K562 (cell line): ENCODE measurements at regions not wholly inside any gene's neighbourhood (a gene's known extent, or its start where the extent isn't known, plus 50 kb on each side); places are given as distances from the start of the nearest gene placed in this dataset.

Experiments
- ATAC-seq: fragments of 200-7000 bp; cut with Tn5 transposase; 3 replicates; pipeline ENCODE4 v1.9.1; 2020; ENCODE audit warnings: moderate library complexity
- BruUV-seq: library from RNA; stranded (reverse); fragments of 400-500 nt; replicated peaks from 2 replicates; lab custom pipeline; 2021; lab: Mats Ljungman, UMichigan
- CTCF ChIA-PET: fragments of 300-600 bp; formaldehyde crosslinking; extraction: SDS; loops from one replicate; lab custom pipeline; 2021; ENCODE audit warnings: low intra/inter-chr PET ratio; lab: Yijun Ruan, JAX
- POLR2A ChIA-PET: fragments of 300-600, 350-650 bp; sonication (Branson Sonifier 250); formaldehyde crosslinking; extraction: SDS; loops from one replicate; lab custom pipeline; 2021; ENCODE audit warnings: antibody characterized with exemption, inconsistent platforms; lab: Yijun Ruan, JAX
- DNase-seq, 4 experiments: peaks; one replicate each; pipeline versions ENCODE4 v3.0.0 to v3.0.0-alpha.2; 2011 to 2018; ENCODE audit warnings: low spot score in 3 of 4, mixed read lengths in 3 of 4; ENCODE audit errors: extremely low read depth in 1 of 4
- FAIRE-seq: peaks from 2 replicates; lab custom pipeline; 2011; peaks lifted over from hg19 to GRCh38; lab: Jason Lieb, UNC
- H2AFZ ChIP-seq: 2 replicates; pipeline ENCODE4 v1.6.0; 2011; ENCODE audit warnings: low read depth, low read length, control low read depth, inconsistent platforms
- H3K27ac ChIP-seq: fragments of 200-600 bp; 3 replicates; pipeline ENCODE4 v1.8.0; 2011; ENCODE audit warnings: low read depth, mild to moderate bottlenecking, control low read depth, inconsistent platforms, low read length, moderate library complexity, mixed read lengths; ENCODE audit errors: extremely low read depth
- H3K27me3 ChIP-seq, 2 experiments: fragments of 300-600 bp in 1 of 2; 2 replicates in 1 of 2; 3 replicates in 1 of 2; pipeline versions ENCODE4 v1.6.0 to v1.8.0; 2011; ENCODE audit warnings: inconsistent platforms in 2 of 2, low read length in 2 of 2, mild to moderate bottlenecking in 1 of 2, mixed read lengths in 1 of 2, moderate library complexity in 1 of 2; ENCODE audit not compliant: control insufficient read depth in 2 of 2, insufficient read depth in 2 of 2
- H3K36me3 ChIP-seq: fragments of 300-600 bp; 3 replicates; pipeline ENCODE4 v1.8.0; 2011; ENCODE audit warnings: mild to moderate bottlenecking, low read length, inconsistent platforms; ENCODE audit not compliant: control insufficient read depth, insufficient read depth
- H3K4me1 ChIP-seq, 2 experiments: fragments of 200-600 bp in 1 of 2; replicated peaks in 1 of 2; 2 replicates in 1 of 2; 3 replicates in 1 of 2; pipeline versions ENCODE4 v1.5.1 to v1.8.0; 2011; ENCODE audit warnings: inconsistent platforms in 2 of 2, low read length in 2 of 2, mild to moderate bottlenecking in 1 of 2, mixed read lengths in 1 of 2, moderate library complexity in 1 of 2; ENCODE audit not compliant: control insufficient read depth in 2 of 2, insufficient read depth in 2 of 2
- H3K4me2 ChIP-seq: 2 replicates; pipeline ENCODE4 v1.6.1; 2011; ENCODE audit warnings: low read length, control low read depth, inconsistent platforms, mixed read lengths; ENCODE audit not compliant: insufficient read depth
- H3K4me3 ChIP-seq: fragments of 200-600 bp; sonication (generic), shearing (Covaris generic); 2 replicates; pipeline ENCODE4 v1.5.1; 2016; ENCODE audit warnings: control low read depth, inconsistent platforms
- H3K79me2 ChIP-seq: fragments of 200-600 bp; 3 replicates; pipeline ENCODE4 v1.8.0; 2011; ENCODE audit warnings: low read length, inconsistent platforms; ENCODE audit not compliant: control insufficient read depth, insufficient read depth
- H3K9ac ChIP-seq, 2 experiments: 2 replicates each; pipeline versions ENCODE4 v1.6.0 to v1.6.1; 2011; ENCODE audit warnings: low read depth in 2 of 2, low read length in 2 of 2, control low read depth in 1 of 2, inconsistent platforms in 1 of 2, mild to moderate bottlenecking in 1 of 2, mixed read lengths in 1 of 2; ENCODE audit not compliant: insufficient read depth in 1 of 2
- H3K9me1 ChIP-seq: one replicate; pipeline ENCODE4 v1.6.0; 2011; ENCODE audit warnings: inconsistent platforms, mild to moderate bottlenecking, low read length, moderate library complexity; ENCODE audit not compliant: control insufficient read depth, insufficient read depth
- H3K9me3 ChIP-seq: replicated peaks from 2 replicates; pipeline ENCODE4 v1.5.1; 2011; ENCODE audit warnings: low read depth, low read length, inconsistent platforms; ENCODE audit not compliant: control insufficient read depth, insufficient read depth
- H4K20me1 ChIP-seq: replicated peaks from 2 replicates; pipeline ENCODE4 v1.6.1; 2011; ENCODE audit warnings: low read length, inconsistent platforms, mixed read lengths; ENCODE audit not compliant: control insufficient read depth, insufficient read depth
- AFF1 ChIP-seq, 2 experiments: fragments of 450-650 bp; IDR thresholded peaks; 2 replicates each; pipeline ENCODE4 v1.6.1; 2018; ENCODE audit warnings: mild to moderate bottlenecking in 2 of 2, low read depth in 1 of 2; ENCODE audit not compliant: partially characterized antibody in 2 of 2
- CSDE1 ChIP-seq, 2 experiments: fragments of 450-650 bp; IDR thresholded peaks; 2 replicates each; pipeline ENCODE4 v1.6.1; 2016; ENCODE audit warnings: mild to moderate bottlenecking in 1 of 2
- MEIS2 ChIP-seq: fragments of 450-650 bp; IDR thresholded peaks from 2 replicates; pipeline ENCODE4 v1.6.1; 2014; ENCODE audit warnings: mild to moderate bottlenecking; ENCODE audit not compliant: partially characterized antibody
- MYBL2 ChIP-seq, 2 experiments: fragments of 450-650 bp in 1 of 2; sonication (generic) in 1 of 2; formaldehyde crosslinking in 1 of 2; IDR thresholded peaks; 2 replicates each; pipeline versions ENCODE4 v1.6.1 to v1.8.1; 2017 to 2022; ENCODE audit warnings: borderline replicate concordance in 1 of 2, inconsistent platforms in 1 of 2, low read depth in 1 of 2, mild to moderate bottlenecking in 1 of 2, missing genetic modification reagents in 1 of 2, moderate library complexity in 1 of 2
- SRSF9 ChIP-seq: fragments of 200-400 bp; formaldehyde crosslinking; IDR thresholded peaks from 2 replicates; pipeline ENCODE4 v1.6.1; 2017; ENCODE audit warnings: low read depth, low read length, borderline replicate concordance
- TAF15 ChIP-seq: fragments of 200-400 bp; formaldehyde crosslinking; IDR thresholded peaks from 2 replicates; pipeline ENCODE4 v1.6.1; 2017; ENCODE audit warnings: mild to moderate bottlenecking, low read depth, low read length, moderate library complexity
- TBL1XR1 ChIP-seq, 2 experiments: IDR thresholded peaks; 2 replicates each; pipeline ENCODE4 v1.6.1; 2012; ENCODE audit warnings: improper control_type of control experiment in 2 of 2, low read length in 2 of 2, mild to moderate bottlenecking in 1 of 2
- TFE3 ChIP-seq: fragments of 450-650 bp; formaldehyde crosslinking; IDR thresholded peaks from 2 replicates; pipeline ENCODE4 v1.4.0; 2020; ENCODE audit warnings: mild to moderate bottlenecking, mixed read lengths
- ZBTB2 ChIP-seq: fragments of 450-650 bp; IDR thresholded peaks from 2 replicates; pipeline ENCODE4 v1.6.1; 2016; ENCODE audit warnings: antibody characterized with exemption
- ZNF184 ChIP-seq: sonication (generic); formaldehyde crosslinking; IDR thresholded peaks from 2 replicates; pipeline ENCODE4 v1.5.0; 2020; ENCODE audit warnings: missing genetic modification reagents
- ZNF224 ChIP-seq: sonication (generic); formaldehyde crosslinking; IDR thresholded peaks from 2 replicates; pipeline ENCODE4 v1.8.0; 2022; ENCODE audit warnings: mild to moderate bottlenecking, missing genetic modification reagents
- in situ Hi-C: fragments of 300-500 bp; cut with MboI; formaldehyde crosslinking; loops from 4 replicates; pipeline ENCODE4 v1.15.0; 2018; ENCODE audit warnings: inconsistent platforms, mixed read lengths
- intact Hi-C: fragments of 100-400 bp; cut with micrococcal nuclease; formaldehyde crosslinking; loops from 2 replicates; pipeline ENCODE4 v1.14.2; 2022

DNA sequence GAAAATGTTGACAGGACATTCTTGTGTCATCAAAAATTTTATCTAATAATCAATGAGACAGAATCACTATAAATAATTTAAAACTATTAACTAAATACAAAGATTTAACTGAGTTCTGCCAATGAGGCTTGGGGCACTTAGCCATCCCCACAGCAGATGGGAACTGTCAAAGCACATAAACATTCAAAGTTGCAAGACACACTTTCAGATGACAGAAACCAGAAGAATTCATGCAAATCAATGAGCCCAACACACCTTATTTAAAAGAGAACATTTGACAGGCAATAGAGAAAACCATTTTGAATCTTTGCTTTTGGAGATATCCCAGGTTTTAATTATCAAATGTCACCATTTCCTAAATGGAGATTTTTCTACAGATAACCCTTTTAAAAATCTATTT lies 566.2 kb downstream of the IRS1 start:
- no peak for ATAC-seq
- H3K9me1 ChIP-seq: no peaks in the 10 kb centered on the region
- no peak for FAIRE-seq
- no peaks in the 10 kb centered on the region for H3K4me1 ChIP-seq
- no peak overlapping the region for H3K9ac ChIP-seq
- no peak overlapping the region for H3K4me3 ChIP-seq
- H3K27ac ChIP-seq: no peak overlapping the region
- H4K20me1 ChIP-seq: no peaks in the 10 kb centered on the region
- ChIA-PET POLR2A (no interaction called here), CTCF (no interaction called here)
- TF ChIP-seq TFE3 (CRISPR knock-in tag): no peak
- TF ChIP-seq CSDE1 (IDR thresholded peaks at IDR 0.05): no peak
- TF ChIP-seq TAF15: no peak
- no peak for TF ChIP-seq SRSF9
- TF ChIP-seq AFF1 (IDR thresholded peaks at IDR 0.05; ENCODE audit: low read depth in 1 of 2, partially characterized antibody in 2 of 2): no peak
- TF ChIP-seq TBL1XR1 (IDR thresholded peaks at IDR 0.05; ENCODE audit: low read length in 2 of 2): no peak
- no peak for TF ChIP-seq ZBTB2
- no peak for TF ChIP-seq ZNF224
- no peak for TF ChIP-seq MYBL2 (IDR thresholded peaks at IDR 0.05; ENCODE audit: low read depth)
- TF ChIP-seq MYBL2 (CRISPR knock-in tag; IDR thresholded peaks at IDR 0.05; ENCODE audit: borderline replicate concordance): no peak
- no peak for TF ChIP-seq ZNF184
- TF ChIP-seq MEIS2: no peak
- no peak overlapping the region for H2AFZ ChIP-seq
- H3K4me2 ChIP-seq: no peak overlapping the region
- H3K36me3 ChIP-seq: no peaks in the 10 kb centered on the region
- no TSS peak for BruUV-seq
- H3K27me3 ChIP-seq: no peaks in the 10 kb centered on the region
- in situ Hi-C loops (loop anchor here (10.0 kb wide), 1 partner anchor 571 kb away; no protein-coding TSS in a partner anchor), intact Hi-C loops (no loop called here)
- no peak for DNase-seq
- H3K79me2 ChIP-seq: no peaks in the 10 kb centered on the region
- no peaks in the 10 kb centered on the region for H3K9me3 ChIP-seq
